Mesenchymal stem cell (in vitro differentiated cells and primary cell): ENCODE measurements at regions not wholly inside any gene's neighbourhood (a gene's known extent, or its start where the extent isn't known, plus 50 kb on each side); places are given as distances from the start of the nearest gene placed in this dataset.

Experiments used
- DNase-seq: peaks from one replicate; pipeline ENCODE4 v3.0.0-alpha.2; 2013
- H2AFZ ChIP-seq: one replicate; pipeline ENCODE4 v1.6.1; 2013; ENCODE audit warnings: low read depth, mild to moderate bottlenecking, control low read depth, inconsistent platforms, low read length, moderate library complexity
- H2AK5ac ChIP-seq: 2 replicates; pipeline ENCODE4 v1.6.1; 2013; ENCODE audit warnings: low read length, moderate library complexity, mild to moderate bottlenecking, inconsistent platforms; ENCODE audit not compliant: severe bottlenecking
- H2BK120ac ChIP-seq: one replicate; pipeline ENCODE4 v1.6.1; 2013; ENCODE audit warnings: low read depth, mild to moderate bottlenecking, inconsistent platforms, low read length, moderate library complexity
- H2BK12ac ChIP-seq, 2 experiments: one replicate each; pipeline ENCODE4 v1.6.1; 2013; ENCODE audit warnings: inconsistent platforms in 2 of 2, low read length in 2 of 2, mild to moderate bottlenecking in 2 of 2, moderate library complexity in 2 of 2, control low read depth in 1 of 2
- H2BK15ac ChIP-seq: one replicate; pipeline ENCODE4 v1.6.1; 2013; ENCODE audit warnings: mild to moderate bottlenecking, low read depth, inconsistent platforms; ENCODE audit not compliant: poor library complexity, severe bottlenecking
- H2BK5ac ChIP-seq: 2 replicates; pipeline ENCODE4 v1.6.1; 2013; ENCODE audit warnings: low read depth, mild to moderate bottlenecking, low read length, control low read depth, inconsistent platforms; ENCODE audit not compliant: poor library complexity, severe bottlenecking
- H3K14ac ChIP-seq, 2 experiments: one replicate each; pipeline ENCODE4 v1.6.1; 2013; ENCODE audit warnings: inconsistent platforms in 2 of 2, low read length in 2 of 2, control low read depth in 1 of 2, mild to moderate bottlenecking in 1 of 2, moderate library complexity in 1 of 2
- H3K18ac ChIP-seq, 2 experiments: one replicate each; pipeline ENCODE4 v1.6.1; 2013; ENCODE audit warnings: inconsistent platforms in 2 of 2, low read length in 2 of 2, control low read depth in 1 of 2, low read depth in 1 of 2, mild to moderate bottlenecking in 1 of 2
- H3K23ac ChIP-seq, 2 experiments: one replicate each; pipeline ENCODE4 v1.6.1; 2013; ENCODE audit warnings: inconsistent platforms in 2 of 2, low read length in 2 of 2, mild to moderate bottlenecking in 2 of 2, moderate library complexity in 2 of 2, control low read depth in 1 of 2
- H3K27ac ChIP-seq: 2 replicates; pipeline ENCODE4 v1.5.1; 2013; ENCODE audit warnings: mild to moderate bottlenecking, moderate library complexity, low read length, control low read depth, inconsistent platforms; ENCODE audit not compliant: poor library complexity, severe bottlenecking
- H3K27me3 ChIP-seq, 2 experiments: 2 replicates each; pipeline versions ENCODE4 v1.6.1 to v1.7.0; 2013; ENCODE audit warnings: low read length in 2 of 2, mild to moderate bottlenecking in 2 of 2, moderate library complexity in 2 of 2, control low read depth in 1 of 2, inconsistent platforms in 1 of 2; ENCODE audit not compliant: control insufficient read depth in 1 of 2, insufficient read depth in 1 of 2
- H3K36me3 ChIP-seq, 2 experiments: 2 replicates each; pipeline versions ENCODE4 v1.6.1 to v1.7.0; 2013; ENCODE audit warnings: low read length in 2 of 2, control low read depth in 1 of 2, inconsistent platforms in 1 of 2, low read depth in 1 of 2, mild to moderate bottlenecking in 1 of 2; ENCODE audit not compliant: insufficient read depth in 2 of 2, control insufficient read depth in 1 of 2
- H3K4ac ChIP-seq, 2 experiments: one replicate each; pipeline ENCODE4 v1.6.1; 2013; ENCODE audit warnings: inconsistent platforms in 2 of 2, low read length in 2 of 2, mild to moderate bottlenecking in 2 of 2, moderate library complexity in 2 of 2, control low read depth in 1 of 2, low read depth in 1 of 2
- H3K4me1 ChIP-seq: 2 replicates; pipeline ENCODE4 v1.6.1; 2013; ENCODE audit warnings: low read depth, low read length, control low read depth; ENCODE audit not compliant: control insufficient read depth, insufficient read depth
- H3K4me2 ChIP-seq: 2 replicates; pipeline ENCODE4 v1.6.1; 2013; ENCODE audit warnings: low read length, mild to moderate bottlenecking, inconsistent platforms; ENCODE audit not compliant: poor library complexity, severe bottlenecking
- H3K4me3 ChIP-seq, 2 experiments: 2 replicates each; pipeline versions ENCODE4 v1.5.1 to v1.7.0; 2013; ENCODE audit warnings: low read length in 2 of 2, mild to moderate bottlenecking in 2 of 2, control low read depth in 1 of 2, low read depth in 1 of 2; ENCODE audit not compliant: insufficient read depth in 1 of 2
- H3K79me1 ChIP-seq: replicated peaks from 2 replicates; pipeline ENCODE4 v1.6.1; 2013; ENCODE audit warnings: mild to moderate bottlenecking, control low read depth, low read length, inconsistent platforms; ENCODE audit not compliant: poor library complexity, severe bottlenecking
- H3K9ac ChIP-seq: 2 replicates; pipeline ENCODE4 v1.7.0; 2013; ENCODE audit warnings: mild to moderate bottlenecking, low read length, moderate library complexity
- H3K9me3 ChIP-seq: 2 replicates; pipeline ENCODE4 v1.7.0; 2013; ENCODE audit warnings: mild to moderate bottlenecking, low read length; ENCODE audit not compliant: control insufficient read depth
- H4K8ac ChIP-seq: one replicate; pipeline ENCODE4 v1.6.1; 2013; ENCODE audit warnings: inconsistent platforms, mild to moderate bottlenecking, low read length, moderate library complexity
- H4K91ac ChIP-seq: one replicate; pipeline ENCODE4 v1.6.1; 2013; ENCODE audit warnings: mild to moderate bottlenecking, low read length, inconsistent platforms
- WGBS: methylation state at CpG from one replicate; pipeline ENCODE4 v1.1.7; 2013; ENCODE audit warnings: mixed read lengths; 5-methylcytosine and 5-hydroxymethylcytosine counted together

DNA sequence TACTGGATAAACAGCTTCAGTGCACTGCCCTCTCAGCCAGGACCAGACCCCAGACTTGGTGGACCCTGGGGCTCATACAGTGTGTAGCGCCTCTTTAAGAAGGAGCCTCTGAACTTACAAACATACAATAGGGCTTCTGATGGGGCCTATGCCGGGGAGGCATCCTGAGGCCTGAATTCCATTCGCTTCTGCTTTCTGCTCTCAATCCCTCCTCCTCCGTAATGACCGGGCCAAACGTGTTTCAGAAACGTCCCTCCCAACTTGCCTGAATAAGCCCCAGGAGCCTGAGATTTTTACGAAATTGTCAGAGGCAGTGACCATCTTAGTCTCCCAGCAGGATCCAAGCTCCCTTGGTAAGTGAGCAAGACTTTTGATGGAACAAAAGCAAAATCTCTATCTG lies 128.1 kb upstream of the BOD1 start:
- H2BK120ac ChIP-seq = no peak overlapping the region
- H3K27me3 ChIP-seq = no peaks in the 10 kb centered on the region
- no peak overlapping the region for H2AK5ac ChIP-seq
- no peak overlapping the region for H3K4me2 ChIP-seq
- H3K14ac ChIP-seq = no peak overlapping the region
- no peak overlapping the region for H2BK5ac ChIP-seq
- H3K79me1 ChIP-seq = no peaks in the 10 kb centered on the region
- H3K23ac ChIP-seq = no peak overlapping the region
- no peak overlapping the region for H3K18ac ChIP-seq
- no peak overlapping the region for H2BK15ac ChIP-seq
- no peak overlapping the region for H3K27ac ChIP-seq
- H2BK12ac ChIP-seq = no peak overlapping the region
- no peak overlapping the region for H3K9ac ChIP-seq
- no peak overlapping the region for H3K4me3 ChIP-seq
- H4K91ac ChIP-seq = no peak overlapping the region
- no peaks in the 10 kb centered on the region for H3K36me3 ChIP-seq
- no peaks in the 10 kb centered on the region for H3K9me3 ChIP-seq
- DNase-seq = no peak
- H2AFZ ChIP-seq = no peak overlapping the region
- H4K8ac ChIP-seq = no peak overlapping the region
- H3K4me1 ChIP-seq = peaks cover 5% of the 10 kb centered on the region
- WGBS = 63% methylated on average over 8 of the region's 8 CpGs
- peak overlapping the region in 1 of 2 experiments; percentile 35 for H3K4ac ChIP-seq

DNA sequence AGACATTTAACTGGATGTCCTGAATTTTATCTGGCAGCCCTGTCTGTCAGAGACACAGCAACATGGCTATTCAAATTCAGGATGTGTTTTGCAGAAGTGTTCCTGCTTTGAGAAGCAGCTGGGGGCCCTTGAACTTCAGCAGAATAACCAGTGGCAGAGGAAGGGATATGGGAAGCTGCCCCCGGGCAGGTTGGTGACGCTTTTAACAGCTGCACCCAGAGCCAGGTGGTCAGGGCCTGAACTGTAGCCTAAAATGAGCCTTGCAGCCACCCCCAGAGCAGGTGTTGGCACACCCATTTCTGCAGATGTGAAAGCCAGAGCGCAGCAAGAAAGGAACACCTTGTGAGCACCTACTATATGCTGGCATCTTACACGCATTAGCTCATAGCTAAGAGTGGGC lies 128.7 kb upstream of the BOD1 start:
- Histone ChIP-seq H2BK12ac (no peak overlapping the region), H2AFZ (no peak overlapping the region), H3K14ac (no peak overlapping the region), H3K27ac (no peak overlapping the region), H3K18ac (no peak overlapping the region), H2BK15ac (no peak overlapping the region), H4K91ac (no peak overlapping the region), H3K4ac (no peak overlapping the region), H2BK120ac (no peak overlapping the region), H3K4me3 (no peak overlapping the region), H3K27me3 (no peaks in the 10 kb centered on the region), H2BK5ac (no peak overlapping the region), H3K4me2 (no peak overlapping the region), H3K23ac (no peak overlapping the region), H3K4me1 (peaks cover 4% of the 10 kb centered on the region), H3K9me3 (no peaks in the 10 kb centered on the region), H3K79me1 (no peaks in the 10 kb centered on the region), H2AK5ac (no peak overlapping the region), H4K8ac (peak overlapping the region; percentile 8), H3K36me3 (no peaks in the 10 kb centered on the region), H3K9ac (no peak overlapping the region)
- no peak for DNase-seq
- 78% methylated on average over 3 of the region's 4 CpGs for WGBS

DNA sequence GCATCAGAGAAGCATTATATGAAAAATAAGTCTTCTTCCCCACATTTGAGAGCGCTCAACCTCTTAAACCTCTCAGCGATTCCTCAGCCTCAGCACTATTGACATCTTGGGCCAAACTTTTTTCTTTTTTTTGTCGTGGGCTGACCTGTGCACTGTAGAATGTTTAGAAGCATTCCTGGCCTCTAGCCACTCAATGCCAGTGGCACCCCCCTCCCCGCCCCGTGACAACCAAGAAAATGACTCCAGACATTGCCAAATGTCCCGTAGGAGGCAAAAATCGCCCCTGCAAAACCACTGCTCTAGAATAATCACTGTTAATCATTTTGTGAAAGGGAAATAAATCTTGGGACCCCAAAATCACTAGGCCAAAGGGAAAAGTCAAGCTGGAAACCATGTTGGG lies 129.1 kb upstream of the BOD1 start:
- H3K4me1 ChIP-seq = peaks cover 4% of the 10 kb centered on the region
- H4K91ac ChIP-seq = no peak overlapping the region
- H3K27ac ChIP-seq = no peak overlapping the region
- no peak overlapping the region for H4K8ac ChIP-seq
- H3K79me1 ChIP-seq = no peaks in the 10 kb centered on the region
- 79% methylated on average over 7 of the region's 7 CpGs for WGBS
- H2AK5ac ChIP-seq = no peak overlapping the region
- no peak overlapping the region for H2BK15ac ChIP-seq
- H2BK12ac ChIP-seq = no peak overlapping the region
- H3K14ac ChIP-seq = no peak overlapping the region
- H3K9me3 ChIP-seq = no peaks in the 10 kb centered on the region
- H2AFZ ChIP-seq = no peak overlapping the region
- no peak overlapping the region for H3K4ac ChIP-seq
- H3K4me2 ChIP-seq = no peak overlapping the region
- no peak overlapping the region for H3K4me3 ChIP-seq
- H3K18ac ChIP-seq = no peak overlapping the region
- no peaks in the 10 kb centered on the region for H3K27me3 ChIP-seq
- no peak overlapping the region for H3K9ac ChIP-seq
- H3K36me3 ChIP-seq = no peaks in the 10 kb centered on the region
- H2BK5ac ChIP-seq = no peak overlapping the region
- no peak overlapping the region for H2BK120ac ChIP-seq
- no peak overlapping the region for H3K23ac ChIP-seq
- no peak for DNase-seq

DNA sequence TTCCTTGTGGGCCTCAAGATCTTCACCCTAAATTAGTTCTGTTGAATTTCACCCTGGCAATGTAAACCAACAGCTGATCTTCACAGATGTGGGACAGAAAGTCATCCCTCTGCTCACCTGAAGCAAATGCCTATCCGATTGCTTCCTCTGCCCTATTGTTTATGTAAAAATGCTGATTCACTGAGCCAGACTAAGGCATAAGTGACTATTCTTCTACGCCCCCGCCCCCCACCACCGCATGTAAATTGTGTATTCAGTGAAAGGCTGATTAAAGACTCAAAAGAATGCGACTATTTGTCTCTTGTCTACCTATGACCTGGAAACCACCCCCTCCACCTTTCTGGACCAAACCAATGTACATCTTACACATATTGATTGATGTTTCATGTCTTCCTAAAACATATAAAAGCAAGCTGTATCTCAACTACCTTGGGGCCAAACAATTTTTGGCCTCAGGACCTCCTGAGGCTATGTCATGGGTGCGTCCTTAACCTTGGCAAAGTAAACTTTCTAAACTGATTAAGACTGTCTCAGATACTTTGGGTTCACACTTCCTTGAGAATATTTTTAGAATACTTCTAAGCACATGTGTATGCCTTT lies 129.7 kb upstream of the BOD1 start:
- H2BK12ac ChIP-seq = no peak overlapping the region
- H3K4me3 ChIP-seq = no peak overlapping the region
- 74% methylated on average over 6 of the region's 6 CpGs for WGBS
- no peak overlapping the region for H2AFZ ChIP-seq
- no peak overlapping the region for H2AK5ac ChIP-seq
- no peak overlapping the region for H3K4me2 ChIP-seq
- no peak overlapping the region for H2BK5ac ChIP-seq
- H4K8ac ChIP-seq = no peak overlapping the region
- H3K36me3 ChIP-seq = no peaks in the 10 kb centered on the region
- no peak overlapping the region for H3K9ac ChIP-seq
- no peaks in the 10 kb centered on the region for H3K27me3 ChIP-seq
- no peak overlapping the region for H3K14ac ChIP-seq
- H3K23ac ChIP-seq = no peak overlapping the region
- H3K27ac ChIP-seq = no peak overlapping the region
- DNase-seq = peak; percentile 12
- no peak overlapping the region for H2BK15ac ChIP-seq
- no peaks in the 10 kb centered on the region for H3K79me1 ChIP-seq
- H3K4me1 ChIP-seq = peaks cover 4% of the 10 kb centered on the region
- no peak overlapping the region for H3K4ac ChIP-seq
- H2BK120ac ChIP-seq = no peak overlapping the region
- H3K18ac ChIP-seq = no peak overlapping the region
- H3K9me3 ChIP-seq = no peaks in the 10 kb centered on the region
- H4K91ac ChIP-seq = no peak overlapping the region
